Nephron (organoid): ENCODE measurements at regions not wholly inside any gene's neighbourhood (a gene's known extent, or its start where the extent isn't known, plus 50 kb on each side); places are given as distances from the start of the nearest gene placed in this dataset.
A peak's percentile ranks its signal among the peaks of the same experiment; 100 is the strongest.

Experiments
- H3K27ac Mint-ChIP-seq, 3 experiments: 2 replicates each; pipeline ENCODE4 v1.8.0; 2020; ENCODE audit warnings: mixed read lengths in 3 of 3, mild to moderate bottlenecking in 2 of 3, moderate library complexity in 1 of 3
- H3K27me3 Mint-ChIP-seq: 2 replicates; pipeline ENCODE4 v1.8.0; 2021; ENCODE audit warnings: low read depth, mild to moderate bottlenecking, moderate library complexity, mixed read lengths
- H3K36me3 Mint-ChIP-seq: 2 replicates; pipeline ENCODE4 v1.8.0; 2020; ENCODE audit warnings: low read depth, mixed read lengths
- H3K4me1 Mint-ChIP-seq: 2 replicates; pipeline ENCODE4 v1.8.0; 2020; ENCODE audit warnings: mixed read lengths
- H3K4me3 Mint-ChIP-seq, 3 experiments: 2 replicates each; pipeline ENCODE4 v1.8.0; 2020; ENCODE audit warnings: mild to moderate bottlenecking in 3 of 3, mixed read lengths in 3 of 3, moderate library complexity in 2 of 3
- H3K9me3 Mint-ChIP-seq: 2 replicates; pipeline ENCODE4 v1.8.0; 2020; ENCODE audit warnings: mixed read lengths
- TF ChIP-seq, protein P1 (sequence below), 3 experiments: fragments of 200-600 bp; sonication (generic); IDR thresholded peaks; one replicate each; pipeline ENCODE4 v1.5.0; 2021; ENCODE audit warnings: antibody characterized with exemption in 3 of 3; ENCODE audit not compliant: unreplicated experiment in 3 of 3

DNA sequence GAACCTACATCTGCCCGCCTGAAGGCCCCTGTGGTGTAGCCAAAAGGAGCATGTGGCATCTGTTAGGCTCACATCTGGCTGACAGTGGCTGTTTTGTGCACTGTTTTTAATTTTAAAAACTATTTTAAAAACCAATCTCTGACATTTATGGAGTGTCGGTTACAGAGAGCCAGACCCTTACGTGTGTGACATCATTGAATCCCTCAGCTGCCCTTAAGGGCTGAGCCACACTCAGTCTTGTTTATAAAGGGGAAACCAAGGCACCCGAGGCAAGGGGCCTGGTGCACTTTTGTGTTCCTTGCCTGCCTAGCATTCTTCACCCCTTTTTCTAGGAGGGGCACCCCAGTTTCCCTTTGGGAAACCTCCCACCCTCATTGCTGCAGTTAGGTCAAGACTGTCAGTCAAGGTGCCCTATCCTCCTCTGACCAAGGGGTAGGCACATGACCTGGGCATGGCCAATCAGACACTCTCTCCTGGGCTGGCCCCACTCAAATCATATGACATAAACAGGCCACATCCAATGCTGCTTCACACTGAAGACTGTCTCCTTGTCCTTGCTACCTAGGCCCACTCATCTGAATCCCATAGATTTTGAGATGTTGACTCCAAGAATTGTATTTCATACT is 105.3 kb downstream of the LSM3 start:
- Mint-ChIP-seq H3K4me3 (no peak overlapping the region), H3K27me3 (peaks cover 40% of the 10 kb centered on the region), H3K9me3 (no peaks in the 10 kb centered on the region)

DNA sequence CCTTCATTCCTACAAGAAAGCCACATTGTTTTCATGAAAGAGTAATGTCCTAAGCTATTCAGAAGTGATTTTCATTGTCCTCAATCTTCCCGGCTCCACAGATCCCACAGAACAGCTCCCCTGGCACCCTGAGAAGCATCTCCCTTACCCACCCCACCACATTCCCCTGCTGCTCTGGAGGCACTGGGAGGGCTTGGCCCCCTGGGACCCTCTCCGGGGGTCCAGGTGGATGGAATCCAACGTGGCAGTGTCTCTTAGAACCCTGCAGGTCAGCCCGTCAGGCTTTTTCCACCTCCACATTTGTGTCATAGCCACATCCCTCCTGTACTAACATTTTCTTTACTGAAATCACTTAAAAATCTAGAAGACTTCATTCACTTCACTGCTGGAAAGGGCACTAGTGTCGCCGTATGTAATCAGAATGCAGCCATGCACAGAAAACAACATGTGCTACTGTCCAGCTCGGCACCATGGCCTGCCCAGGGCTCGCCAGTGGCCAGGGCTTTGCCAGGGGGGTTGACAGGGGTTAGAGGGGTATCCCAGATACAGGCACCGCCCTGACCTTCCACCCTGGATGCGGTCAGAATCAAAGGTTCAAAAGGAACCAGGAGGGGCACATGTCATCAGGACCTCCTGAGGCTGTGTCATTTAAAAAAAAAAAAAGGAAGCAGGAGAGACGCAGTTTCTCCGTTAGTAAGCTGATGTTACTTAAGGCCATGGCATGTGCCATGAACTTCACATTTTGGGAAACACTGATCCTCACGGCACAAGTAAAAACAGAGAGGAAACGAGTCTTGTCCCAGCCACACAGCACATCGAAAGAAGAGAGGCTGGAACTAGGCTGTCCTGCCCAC is 106.3 kb downstream of the LSM3 start:
- H3K27ac Mint-ChIP-seq = no peak overlapping the region
- H3K4me1 Mint-ChIP-seq = peaks cover 43% of the 10 kb centered on the region
- H3K27me3 Mint-ChIP-seq = peaks cover 32% of the 10 kb centered on the region

More for the DNA sequence above, 105.3 kb downstream of the LSM3 start:
- H3K4me1 Mint-ChIP-seq = peaks cover 38% of the 10 kb centered on the region
- H3K27ac Mint-ChIP-seq = no peak overlapping the region
- TF ChIP-seq, protein P1, sequence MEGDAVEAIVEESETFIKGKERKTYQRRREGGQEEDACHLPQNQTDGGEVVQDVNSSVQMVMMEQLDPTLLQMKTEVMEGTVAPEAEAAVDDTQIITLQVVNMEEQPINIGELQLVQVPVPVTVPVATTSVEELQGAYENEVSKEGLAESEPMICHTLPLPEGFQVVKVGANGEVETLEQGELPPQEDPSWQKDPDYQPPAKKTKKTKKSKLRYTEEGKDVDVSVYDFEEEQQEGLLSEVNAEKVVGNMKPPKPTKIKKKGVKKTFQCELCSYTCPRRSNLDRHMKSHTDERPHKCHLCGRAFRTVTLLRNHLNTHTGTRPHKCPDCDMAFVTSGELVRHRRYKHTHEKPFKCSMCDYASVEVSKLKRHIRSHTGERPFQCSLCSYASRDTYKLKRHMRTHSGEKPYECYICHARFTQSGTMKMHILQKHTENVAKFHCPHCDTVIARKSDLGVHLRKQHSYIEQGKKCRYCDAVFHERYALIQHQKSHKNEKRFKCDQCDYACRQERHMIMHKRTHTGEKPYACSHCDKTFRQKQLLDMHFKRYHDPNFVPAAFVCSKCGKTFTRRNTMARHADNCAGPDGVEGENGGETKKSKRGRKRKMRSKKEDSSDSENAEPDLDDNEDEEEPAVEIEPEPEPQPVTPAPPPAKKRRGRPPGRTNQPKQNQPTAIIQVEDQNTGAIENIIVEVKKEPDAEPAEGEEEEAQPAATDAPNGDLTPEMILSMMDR (IDR thresholded peaks at IDR 0.05; ENCODE audit: unreplicated experiment in 3 of 3) = no peak
- no peaks in the 10 kb centered on the region for H3K36me3 Mint-ChIP-seq

DNA sequence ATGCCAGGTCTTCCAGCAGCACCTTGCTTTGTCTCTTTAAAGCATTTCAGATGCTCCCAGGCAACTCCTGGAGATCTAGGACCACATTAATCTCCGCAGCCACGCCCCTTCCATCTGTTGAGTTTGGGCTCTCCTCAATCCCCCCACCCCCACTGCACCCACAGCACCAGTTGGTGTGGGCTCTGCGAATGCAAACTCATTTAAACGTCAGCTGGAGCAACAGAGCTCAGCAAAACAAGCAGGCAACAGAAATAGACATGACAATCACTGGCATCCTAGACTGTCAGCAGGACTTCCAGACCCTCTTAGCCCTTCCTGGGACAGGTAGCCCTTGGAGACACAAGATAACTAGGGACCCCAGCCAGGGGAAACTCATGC is 106.9 kb downstream of the LSM3 start:
- no peaks in the 10 kb centered on the region for H3K9me3 Mint-ChIP-seq
- no peak overlapping the region for H3K27ac Mint-ChIP-seq
- peak overlapping the region in 1 of 3 experiments; percentile 23 for H3K4me3 Mint-ChIP-seq
- H3K36me3 Mint-ChIP-seq = no peaks in the 10 kb centered on the region
- TF ChIP-seq, protein P1 (IDR thresholded peaks at IDR 0.05; ENCODE audit: unreplicated experiment in 3 of 3) = no peak
- peaks cover 49% of the 10 kb centered on the region for H3K4me1 Mint-ChIP-seq
- H3K27me3 Mint-ChIP-seq = peaks cover 38% of the 10 kb centered on the region

More for the DNA sequence above, 106.3 kb downstream of the LSM3 start:
- H3K9me3 Mint-ChIP-seq = no peaks in the 10 kb centered on the region
- no peak overlapping the region for H3K4me3 Mint-ChIP-seq
- no peaks in the 10 kb centered on the region for H3K36me3 Mint-ChIP-seq
- TF ChIP-seq, protein P1 (IDR thresholded peaks at IDR 0.05; ENCODE audit: unreplicated experiment in 3 of 3) = no peak

DNA sequence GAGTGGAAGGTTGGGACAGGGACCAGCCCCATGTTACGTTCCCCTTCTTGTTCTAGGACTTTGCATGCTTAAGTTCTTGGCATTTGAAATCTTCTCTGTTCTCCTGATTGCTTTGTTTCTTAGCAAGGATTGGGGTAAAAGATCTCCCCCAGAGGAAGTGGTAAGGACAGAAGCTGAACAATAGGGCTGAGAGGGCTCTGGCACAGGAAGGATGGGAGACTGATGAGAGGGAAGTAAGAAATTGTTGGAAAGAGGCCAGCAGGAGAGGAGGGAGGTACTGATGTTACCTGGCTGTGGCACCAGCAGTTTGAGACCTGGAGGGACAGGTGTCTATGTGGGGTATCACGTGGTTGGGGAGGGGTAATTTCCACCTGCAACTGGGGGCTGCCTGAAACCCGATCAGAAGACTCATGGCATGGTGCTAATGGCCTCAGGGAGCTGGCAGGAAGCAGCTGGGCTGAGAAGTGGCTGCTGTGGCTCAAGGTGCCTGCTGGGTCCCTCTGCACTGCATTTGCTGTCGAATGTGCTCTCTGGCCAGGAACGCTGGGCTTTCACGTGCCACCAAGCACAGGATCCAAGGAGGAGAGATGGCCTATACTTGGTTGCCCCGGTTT is 108.4 kb downstream of the LSM3 start:
- H3K27me3 Mint-ChIP-seq = peaks cover 34% of the 10 kb centered on the region
- H3K9me3 Mint-ChIP-seq = no peaks in the 10 kb centered on the region
- H3K4me3 Mint-ChIP-seq = no peak overlapping the region
- H3K27ac Mint-ChIP-seq = peak overlapping the region in 1 of 3 experiments; percentile 59
- H3K36me3 Mint-ChIP-seq = no peaks in the 10 kb centered on the region
- peaks cover 55% of the 10 kb centered on the region for H3K4me1 Mint-ChIP-seq
- TF ChIP-seq, protein P1 (IDR thresholded peaks at IDR 0.05; ENCODE audit: unreplicated experiment in 3 of 3) = no peak

GRCh38 chr3:14288177-14288788 is 109.7 kb downstream of the LSM3 start:
- no peaks in the 10 kb centered on the region for H3K36me3 Mint-ChIP-seq
- peaks cover 53% of the 10 kb centered on the region for H3K4me1 Mint-ChIP-seq
- no peak overlapping the region for H3K4me3 Mint-ChIP-seq
- H3K27ac Mint-ChIP-seq = peak overlapping the region in 1 of 3 experiments; percentile 0
- TF ChIP-seq, protein P1 (IDR thresholded peaks at IDR 0.05; ENCODE audit: unreplicated experiment in 3 of 3) = no peak
- H3K9me3 Mint-ChIP-seq = no peaks in the 10 kb centered on the region
- H3K27me3 Mint-ChIP-seq = peaks cover 26% of the 10 kb centered on the region
